HG02623 (cell line): ENCODE measurements at regions not wholly inside any gene's neighbourhood (a gene's known extent, or its start where the extent isn't known, plus 50 kb on each side); places are given as distances from the start of the nearest gene placed in this dataset.

ENCODE experiments used
- ATAC-seq: cut with Tn5 transposase; IDR thresholded peaks from one replicate; pipeline ENCODE4 v1.9.1; 2021; ENCODE audit warnings: moderate library complexity; ENCODE audit not compliant: unreplicated experiment

DNA sequence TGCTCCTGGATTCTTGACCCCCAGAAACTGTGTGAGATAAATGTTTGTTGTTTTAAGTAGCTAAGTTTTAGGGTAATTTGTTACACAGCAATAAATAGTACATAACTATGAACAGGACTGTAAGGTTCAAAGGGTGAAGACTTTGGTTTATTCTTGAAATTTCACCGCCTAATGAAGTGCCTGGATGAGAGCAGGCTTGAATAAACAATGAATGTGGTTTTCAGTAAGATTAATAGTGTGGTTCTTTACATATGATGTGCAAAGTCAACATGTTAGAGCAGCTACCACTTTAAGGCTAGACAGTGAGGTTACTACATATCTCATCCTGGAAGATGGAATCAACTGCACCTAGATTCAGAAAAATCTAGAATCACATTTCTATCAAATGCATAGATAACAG, 145.2 kb upstream of the BTG1 start:
- no peak for ATAC-seq

DNA sequence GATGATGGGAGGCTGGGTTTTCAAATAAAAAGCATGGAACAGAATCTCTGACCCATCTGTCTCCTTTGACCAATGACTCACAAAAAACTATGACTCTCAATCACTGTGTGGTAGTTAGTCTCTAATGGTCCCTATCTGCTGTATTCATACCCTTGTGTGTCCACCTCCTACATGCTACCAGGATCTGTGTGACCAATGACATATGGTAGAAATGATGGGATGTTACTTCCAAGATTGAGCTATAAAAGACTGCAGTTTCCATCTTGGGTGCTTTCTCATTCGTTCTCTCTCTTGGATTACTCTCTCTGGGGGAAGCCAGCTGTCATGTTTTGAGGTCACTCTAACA, 144.7 kb upstream of the BTG1 start:
- ATAC-seq = no peak

DNA sequence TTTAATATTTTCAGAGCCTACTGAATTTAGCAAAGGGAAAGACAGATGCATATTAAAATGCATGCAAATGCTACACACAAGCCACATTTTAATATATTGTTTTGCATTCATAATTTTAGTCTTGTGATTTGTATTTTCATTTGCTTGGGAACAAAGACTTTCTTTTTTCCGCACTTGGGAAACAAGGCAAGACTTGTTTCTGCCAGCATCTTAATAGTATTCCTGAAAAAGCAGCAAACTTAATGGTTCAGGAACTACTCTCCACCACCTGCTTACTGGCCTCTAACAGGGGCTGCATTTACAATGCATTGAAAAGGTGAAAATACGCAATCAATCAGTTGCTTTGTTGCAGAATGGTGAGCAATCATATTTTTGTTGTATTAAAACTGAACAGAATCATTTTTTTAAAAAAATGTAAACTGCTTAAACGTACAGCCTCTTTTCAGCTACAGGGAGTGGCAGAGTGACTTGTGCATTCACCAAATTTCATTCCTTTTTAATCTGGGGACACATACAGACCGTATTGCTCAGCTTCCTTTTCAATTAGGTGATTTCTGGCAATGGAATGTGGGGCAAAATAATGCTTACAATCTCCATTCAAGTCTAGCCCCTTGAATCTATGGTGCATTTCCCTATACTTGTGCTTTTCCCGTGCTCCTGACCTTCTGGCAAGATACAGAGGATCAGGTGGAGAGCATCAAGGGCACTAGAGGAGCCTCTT, 144.1 kb upstream of the BTG1 start:
- ATAC-seq = no peak

DNA sequence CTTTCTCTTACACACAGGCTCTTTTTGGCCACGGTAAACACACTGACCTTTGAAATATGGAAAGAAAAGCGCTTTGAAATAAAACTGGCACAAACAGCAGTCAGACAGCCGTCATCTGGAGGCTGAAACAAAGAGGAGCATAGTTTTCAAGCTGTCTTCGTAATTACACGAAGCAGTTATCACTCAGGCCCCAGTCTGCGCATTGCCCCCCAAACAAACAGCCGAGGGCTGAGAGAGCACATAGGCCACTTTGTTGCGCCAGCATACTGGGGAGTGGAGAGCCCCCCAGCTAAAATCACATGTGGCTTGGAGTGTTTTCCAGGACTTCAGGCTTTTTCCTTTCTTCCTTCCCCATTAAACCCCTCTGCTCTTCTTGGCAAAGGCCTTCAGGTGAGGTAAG, 142.9 kb upstream of the BTG1 start:
- no peak for ATAC-seq

DNA sequence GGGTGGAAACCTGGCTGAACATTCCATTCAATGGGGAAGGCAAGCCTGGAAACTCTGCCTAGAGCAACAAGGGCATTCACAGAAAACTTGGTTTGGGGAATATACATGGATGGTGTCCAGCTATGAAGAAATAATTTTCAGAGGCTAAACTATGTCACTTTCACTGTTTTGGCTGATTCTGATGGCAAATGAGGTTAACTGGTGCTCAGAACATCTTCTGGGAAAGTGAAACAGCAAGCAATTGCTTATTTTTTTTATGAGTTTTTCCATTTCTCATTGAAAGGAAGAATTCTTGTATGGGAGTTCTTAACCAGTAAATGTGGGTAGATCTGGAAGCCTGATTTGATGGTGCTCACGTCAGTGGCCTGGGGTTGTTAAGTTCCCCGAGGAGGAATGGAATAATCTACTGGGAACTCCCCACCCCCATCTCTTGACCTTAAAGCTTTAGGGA, 132.8 kb upstream of the BTG1 start:
- ATAC-seq = no peak

DNA sequence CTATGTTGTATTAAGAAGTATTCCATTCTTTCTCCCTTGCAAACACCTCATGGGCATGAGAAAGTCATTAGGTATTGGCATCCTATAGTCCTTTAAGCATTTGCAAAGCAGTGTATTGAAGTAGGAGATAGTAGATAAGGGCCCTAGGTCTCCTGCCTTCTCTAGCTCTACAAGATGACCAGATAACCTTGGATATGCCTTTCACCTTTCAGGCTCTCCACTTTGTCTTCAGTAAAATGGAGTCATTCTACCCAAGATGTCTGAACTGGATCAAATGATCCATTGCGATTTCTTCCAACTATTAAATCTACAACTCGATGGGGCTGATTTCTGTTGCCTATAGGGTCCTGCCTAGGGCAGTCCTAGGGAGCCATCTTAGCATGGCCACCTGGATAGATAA, 132.1 kb upstream of the BTG1 start:
- no peak for ATAC-seq

DNA sequence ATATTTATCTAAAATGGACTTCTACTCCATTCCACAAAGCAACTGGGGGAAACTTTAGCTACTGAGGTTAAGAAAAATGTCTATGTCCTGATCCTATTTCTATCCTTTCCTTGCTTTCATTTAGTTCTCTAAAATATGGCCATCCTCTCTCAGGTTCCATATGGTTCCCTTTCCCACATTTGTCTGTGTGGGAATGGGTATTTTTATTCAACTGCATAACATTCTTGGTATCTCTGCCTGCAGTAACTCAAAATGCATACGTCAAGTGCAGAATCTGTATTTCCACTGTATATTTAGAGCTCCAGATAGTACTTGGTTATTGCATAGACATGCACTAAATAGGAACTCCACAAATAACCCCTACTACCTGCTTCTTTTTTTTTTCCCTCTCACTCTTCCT, 130.6 kb upstream of the BTG1 start:
- no peak for ATAC-seq

DNA sequence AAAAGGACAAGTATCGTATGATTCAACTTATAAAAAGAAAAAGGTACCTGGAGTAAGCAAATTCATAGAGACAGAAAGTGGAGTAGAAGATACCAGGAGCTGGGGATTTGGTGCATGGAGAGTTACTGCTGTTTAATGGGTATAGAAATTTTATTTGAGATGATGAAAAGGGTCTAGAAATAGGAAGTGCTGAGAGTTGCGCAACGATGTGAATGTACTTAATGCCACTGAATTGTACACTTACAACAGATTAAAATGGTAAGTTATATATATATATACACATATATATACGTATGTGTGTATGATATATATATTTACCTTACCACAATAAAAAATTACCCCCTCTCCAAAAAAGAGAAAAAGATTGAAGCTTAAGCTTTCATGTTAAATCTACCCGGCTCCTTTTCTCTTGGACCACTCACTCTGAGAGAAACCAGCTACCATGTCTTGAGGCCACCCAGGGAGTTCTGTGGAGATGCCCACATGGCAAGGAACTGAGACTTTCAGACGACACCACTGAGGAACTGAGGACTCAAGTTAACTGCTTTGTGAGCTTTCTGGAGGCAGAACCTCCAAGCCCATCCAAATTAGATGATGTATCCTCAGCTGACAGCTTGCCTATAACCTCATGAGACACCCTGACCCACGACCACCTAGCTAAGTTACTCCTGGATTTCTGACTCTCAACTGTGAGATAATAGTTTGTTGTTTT, 130.0 kb upstream of the BTG1 start:
- no peak for ATAC-seq

DNA sequence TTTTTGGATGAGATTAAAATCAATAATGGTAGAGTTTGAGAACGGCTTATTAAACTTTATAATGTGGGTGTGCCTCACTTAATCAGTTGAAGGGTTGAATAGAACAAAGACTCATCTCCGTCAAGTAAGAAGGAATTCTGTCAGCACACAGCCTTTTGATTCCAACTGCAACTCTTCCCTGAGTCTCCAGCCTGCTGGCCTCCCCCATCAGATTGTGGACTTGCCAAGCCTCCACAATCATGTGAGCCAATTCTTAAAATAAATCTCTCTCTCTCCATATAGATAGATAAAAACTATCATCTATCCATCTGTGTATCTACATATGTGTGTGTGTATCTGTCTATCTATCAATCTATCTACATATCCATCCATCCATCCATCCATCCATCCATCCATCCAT, 127.4 kb upstream of the BTG1 start:
- ATAC-seq = no peak

DNA sequence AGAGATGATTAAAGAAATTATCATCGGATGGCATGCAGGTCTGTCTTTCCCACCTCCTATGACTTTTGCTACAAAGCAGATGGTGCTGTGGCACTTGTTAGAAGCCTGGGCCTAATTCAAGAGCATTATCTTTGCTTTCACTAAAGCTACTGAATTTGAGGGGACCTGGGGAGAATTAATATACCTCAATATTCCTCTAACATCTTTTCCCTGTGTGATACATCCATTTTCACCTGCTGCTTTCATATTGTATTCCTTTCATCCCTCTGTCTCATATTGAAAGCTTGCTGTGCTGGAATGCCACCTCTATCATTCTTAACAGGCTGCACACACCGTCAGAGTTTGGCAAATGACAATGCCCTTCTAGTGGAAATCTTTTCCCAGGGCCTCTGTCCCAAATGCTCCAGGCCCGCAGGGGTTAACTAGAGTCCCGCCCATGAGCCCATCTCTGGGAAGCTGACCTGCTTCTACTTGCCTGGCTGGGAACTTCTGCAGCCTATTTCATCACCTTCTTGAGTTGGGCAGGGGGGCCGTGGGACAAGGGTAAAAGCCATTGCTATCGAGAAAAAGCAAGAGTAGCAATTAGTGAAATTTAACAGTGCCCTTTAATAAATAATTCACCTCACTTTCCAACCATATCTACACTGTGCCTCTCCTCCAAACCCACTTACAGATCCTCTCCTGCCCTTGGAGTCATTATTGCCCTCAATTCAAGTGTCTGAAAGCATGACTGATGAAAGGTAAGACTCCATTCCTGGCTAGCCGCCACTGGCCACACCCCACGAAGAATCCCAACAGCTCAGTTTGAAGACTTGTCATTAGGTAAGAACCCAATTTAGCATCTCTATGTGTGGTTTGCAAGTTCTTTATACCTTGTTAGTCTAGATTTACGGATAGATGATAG, 126.7 kb upstream of the BTG1 start:
- no peak for ATAC-seq

DNA sequence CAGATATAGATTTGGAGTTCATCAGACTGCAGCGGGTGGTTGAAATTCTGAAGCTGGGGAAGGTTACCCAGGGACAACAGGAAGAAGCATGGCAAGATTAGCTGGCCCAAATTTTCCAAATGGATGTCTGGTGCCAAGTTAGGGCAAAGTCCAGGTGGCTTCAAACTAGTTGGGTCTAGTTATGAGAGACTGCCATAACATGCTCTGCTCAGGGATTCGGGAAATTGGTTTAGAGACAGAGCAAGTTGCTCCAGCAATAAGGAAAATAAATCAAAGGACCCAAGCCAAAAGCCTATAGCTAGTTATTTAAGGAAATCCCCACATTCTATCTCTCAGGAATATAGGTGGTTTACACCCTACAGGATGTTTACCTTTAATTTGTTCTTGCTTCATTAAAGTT, 125.7 kb upstream of the BTG1 start:
- ATAC-seq = no peak

DNA sequence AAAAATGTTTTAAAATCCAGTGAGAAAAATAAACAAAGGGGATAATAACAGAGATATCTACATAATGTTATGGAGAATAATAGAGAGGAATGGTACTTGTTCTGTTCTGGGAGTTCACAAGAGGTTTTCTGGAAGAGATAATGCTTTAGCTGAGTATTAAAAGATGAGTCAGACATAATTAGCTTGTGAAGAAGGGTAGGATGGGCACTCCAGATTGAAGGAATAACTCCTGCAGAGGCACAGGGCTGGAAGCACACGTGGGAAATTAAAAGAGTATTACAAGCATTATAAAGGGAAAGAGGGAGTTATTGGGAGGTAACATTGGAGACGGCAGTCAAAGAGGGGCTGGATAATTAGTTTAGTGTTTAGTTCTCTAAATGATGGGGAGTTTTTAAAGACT, 124.9 kb upstream of the BTG1 start:
- ATAC-seq = no peak

DNA sequence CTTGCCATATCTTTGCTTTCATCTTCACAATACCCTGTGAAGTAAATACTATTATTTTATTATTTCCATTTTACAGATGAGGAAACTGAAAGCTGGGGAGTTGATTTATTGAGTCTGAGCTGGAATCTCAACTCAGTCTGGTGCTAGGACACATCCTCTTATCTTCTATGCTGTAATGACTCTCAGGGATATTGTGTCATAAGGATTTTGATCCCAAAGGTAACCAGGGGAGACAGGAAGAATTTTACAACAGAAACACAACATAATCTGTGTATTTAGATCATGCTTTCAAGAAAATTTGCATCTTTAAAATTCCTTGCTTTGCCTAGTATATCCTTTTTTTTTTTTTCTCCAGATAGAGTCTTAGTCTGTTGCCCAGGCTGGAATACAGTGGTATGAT, 123.3 kb upstream of the BTG1 start:
- no peak for ATAC-seq

DNA sequence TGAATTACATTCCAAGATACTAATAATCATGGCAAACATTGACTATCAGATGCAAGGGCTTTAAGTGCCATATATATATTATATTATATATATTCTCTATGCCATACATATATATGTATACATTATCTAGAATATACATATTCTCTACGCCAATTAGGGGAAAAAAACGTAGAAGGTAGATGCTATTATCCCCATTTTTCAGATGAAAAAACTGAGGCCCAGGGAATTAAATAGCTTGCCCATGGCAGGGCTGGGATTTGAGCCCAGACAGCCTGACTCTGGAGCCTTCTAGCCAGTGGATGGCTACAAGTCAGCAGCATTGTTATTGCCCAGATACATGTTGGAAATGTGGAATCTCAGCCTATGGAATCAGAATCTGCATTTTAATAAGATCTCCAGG, 116.0 kb upstream of the BTG1 start:
- ATAC-seq = no peak

DNA sequence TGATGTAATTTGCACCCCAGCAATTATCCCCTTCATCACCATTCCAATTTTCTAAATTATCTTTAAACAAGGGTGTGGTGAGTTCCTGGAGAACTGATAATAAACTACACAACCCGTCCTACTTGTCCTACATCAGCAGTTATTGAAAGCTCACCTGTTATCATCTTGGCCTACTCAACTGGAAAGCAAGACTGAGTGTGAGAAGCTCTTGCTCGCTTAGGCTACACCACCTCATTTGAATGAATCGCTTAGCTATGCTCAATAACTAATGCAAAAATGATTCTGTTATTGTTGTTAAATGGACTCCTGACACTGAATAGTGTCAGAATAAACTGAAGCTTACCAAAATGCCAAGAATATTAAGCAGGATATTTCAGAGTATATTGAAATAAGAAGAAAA, 115.4 kb upstream of the BTG1 start:
- ATAC-seq = no peak

DNA sequence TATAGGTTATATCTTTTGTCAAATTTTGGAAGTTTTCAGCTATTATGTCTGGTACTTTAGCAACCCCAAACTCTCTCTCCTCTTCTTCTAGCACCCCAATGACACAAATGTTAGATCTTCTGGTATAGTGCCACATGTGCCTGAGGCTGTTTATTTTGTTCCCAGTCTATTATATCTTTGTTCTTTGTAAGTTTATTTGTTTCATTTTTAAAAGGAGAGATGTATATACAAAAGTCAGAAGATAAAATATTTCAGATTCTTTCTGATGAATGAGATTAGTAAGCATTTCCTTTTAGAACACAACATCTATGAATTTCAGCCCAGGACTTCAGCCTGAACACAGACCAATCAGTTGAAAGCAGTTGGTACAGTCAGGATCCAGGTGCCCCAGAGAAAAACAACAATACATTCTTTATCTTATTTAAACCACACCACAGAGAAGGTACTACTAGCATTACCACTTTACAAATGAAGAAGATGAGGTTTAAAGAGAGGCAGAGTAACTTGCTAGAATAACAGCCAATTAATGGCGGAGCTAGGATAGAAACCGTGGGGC, 114.1 kb upstream of the BTG1 start:
- no peak for ATAC-seq

DNA sequence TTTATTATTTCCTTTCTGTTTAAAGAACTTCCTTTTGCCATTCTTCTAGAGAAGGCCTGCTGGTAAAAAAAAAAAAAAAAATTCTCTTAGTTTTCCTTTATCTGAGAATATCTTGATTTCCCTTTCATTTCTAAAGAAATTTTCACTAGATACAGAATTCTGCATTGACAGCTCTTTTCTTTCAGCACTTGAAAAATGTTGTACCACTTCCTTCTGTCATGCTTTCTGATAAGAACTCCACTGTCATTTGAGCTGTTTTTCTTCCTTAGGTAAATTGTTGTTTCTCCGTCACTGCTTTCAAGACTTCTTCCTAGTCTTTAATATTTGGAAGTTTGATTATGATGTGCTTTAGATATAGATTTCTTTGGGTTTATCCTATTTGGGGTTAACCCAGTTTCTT, 113.6 kb upstream of the BTG1 start:
- ATAC-seq = no peak

DNA sequence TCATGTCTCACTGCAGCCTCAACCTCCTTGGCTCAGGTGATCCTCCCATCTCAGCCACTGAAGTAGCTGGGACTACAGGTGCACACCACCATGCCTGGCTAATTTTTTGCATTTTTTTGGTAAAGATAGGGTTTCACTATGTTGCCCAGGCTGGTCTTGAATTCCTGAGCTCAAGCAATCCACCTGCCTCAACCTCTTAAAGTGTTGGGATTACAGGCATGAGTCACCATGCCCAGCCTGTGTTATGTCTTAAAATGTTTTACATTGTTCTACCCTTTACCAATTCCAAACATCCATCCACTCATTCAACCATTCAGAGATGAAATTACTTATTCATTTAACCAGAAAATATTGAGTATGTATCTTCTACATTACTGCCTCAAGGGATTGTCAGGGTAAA, 111.6 kb upstream of the BTG1 start:
- ATAC-seq = no peak

DNA sequence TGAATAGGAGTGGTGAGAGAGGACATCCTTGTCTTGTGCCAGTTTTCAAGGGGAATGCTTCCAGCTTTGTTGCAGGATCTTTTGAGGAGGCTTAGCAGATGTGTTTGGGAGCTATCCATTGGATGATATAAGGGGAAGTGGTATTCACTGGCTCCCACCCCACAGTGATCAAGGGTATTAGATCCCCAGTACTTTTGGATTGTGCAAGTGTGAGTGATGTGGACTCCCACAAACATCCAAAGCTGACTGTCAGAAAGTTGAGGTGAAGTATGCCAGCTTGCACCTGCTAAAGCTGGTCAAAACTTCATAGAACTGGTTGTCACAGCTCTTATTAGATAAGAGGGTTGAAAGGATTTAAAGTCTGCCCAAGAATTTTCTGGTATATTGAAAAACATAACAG, 110.1 kb upstream of the BTG1 start:
- ATAC-seq = no peak

DNA sequence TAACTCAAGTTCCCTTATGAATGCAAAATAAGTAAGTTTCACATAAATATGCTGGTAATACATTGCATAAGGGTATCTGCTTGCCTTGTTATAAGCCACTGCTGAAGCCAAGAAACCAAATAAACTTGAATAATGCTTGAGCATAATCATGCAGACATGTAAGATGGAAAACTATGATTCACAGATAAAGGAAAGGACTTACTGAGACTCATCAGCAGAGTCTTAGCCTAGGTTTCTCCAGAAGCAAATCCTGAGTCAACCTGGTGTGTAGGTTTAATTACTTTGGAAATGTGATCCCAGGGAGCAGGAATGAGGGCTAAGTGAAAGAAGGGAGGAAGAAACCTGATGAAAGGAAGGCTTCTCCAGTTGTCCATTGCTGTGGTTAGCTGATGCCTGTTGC, 107.7 kb upstream of the BTG1 start:
- ATAC-seq = no peak

DNA sequence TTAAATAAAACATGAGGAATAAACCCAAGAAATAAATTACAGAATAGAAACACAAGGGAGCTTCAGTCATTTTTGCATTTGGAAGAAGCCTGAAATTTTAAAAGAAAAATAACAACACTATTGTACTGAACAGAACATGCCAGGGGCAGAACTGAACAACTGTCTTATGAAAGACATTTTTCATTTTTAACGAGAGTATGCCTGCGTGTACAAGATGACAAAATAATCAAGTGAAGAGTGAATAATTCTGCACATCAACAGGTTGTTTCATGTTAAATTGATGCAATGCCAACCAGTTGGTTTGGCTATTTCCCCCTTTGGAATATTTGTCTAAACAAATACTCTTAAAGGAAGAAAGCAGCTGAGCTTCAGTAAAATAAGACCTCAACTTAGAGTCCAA, 103.3 kb upstream of the BTG1 start:
- no peak for ATAC-seq

DNA sequence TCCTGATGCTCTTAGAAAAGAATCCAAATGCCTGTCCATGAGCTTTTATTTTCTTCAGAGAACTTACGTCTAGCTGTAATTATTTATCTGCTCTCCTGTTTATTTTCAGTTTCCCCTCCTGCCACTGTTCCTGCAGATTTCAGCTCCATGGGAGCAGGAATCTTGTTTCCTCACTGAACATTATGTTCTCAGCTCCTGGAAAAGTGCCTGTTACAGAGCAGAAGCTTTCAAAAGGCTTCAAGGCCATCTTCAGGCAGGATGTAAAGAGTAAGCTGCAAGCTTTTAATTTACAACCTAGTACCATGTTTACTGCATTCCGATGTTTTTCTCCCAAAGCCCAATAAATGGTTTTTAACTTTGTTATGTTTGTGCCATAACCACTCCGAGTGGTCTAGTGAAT, 98.4 kb upstream of the BTG1 start:
- no peak for ATAC-seq
